EL (cell line): ENCODE measurements at regions not wholly inside any gene's neighbourhood (a gene's known extent, or its start where the extent isn't known, plus 50 kb on each side); places are given as distances from the start of the nearest gene placed in this dataset.

Experiments used
- DNase-seq: peaks from one replicate; pipeline ENCODE4 v3.0.0-alpha.2; 2016

DNA sequence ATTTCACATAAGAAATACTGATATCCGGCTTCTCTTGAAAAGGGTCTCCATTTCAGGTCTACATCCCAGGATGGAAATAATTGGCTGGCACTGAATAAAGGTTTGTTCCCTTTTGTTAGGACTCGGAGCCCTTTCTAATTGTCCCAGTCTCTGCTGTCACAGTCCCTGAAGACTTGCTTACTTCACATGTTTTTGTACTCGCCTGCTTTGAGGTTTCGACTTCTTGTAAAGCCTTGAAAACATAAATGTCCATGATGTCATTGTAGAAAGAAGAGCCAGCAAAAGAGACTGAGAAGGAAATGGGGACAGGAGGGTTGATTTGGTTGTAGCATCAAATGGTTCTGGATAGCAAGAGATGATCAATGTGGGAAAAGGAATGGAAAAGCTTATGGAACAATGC lies 963.4 kb upstream of the SEMA6D start:
- no peak for DNase-seq

DNA sequence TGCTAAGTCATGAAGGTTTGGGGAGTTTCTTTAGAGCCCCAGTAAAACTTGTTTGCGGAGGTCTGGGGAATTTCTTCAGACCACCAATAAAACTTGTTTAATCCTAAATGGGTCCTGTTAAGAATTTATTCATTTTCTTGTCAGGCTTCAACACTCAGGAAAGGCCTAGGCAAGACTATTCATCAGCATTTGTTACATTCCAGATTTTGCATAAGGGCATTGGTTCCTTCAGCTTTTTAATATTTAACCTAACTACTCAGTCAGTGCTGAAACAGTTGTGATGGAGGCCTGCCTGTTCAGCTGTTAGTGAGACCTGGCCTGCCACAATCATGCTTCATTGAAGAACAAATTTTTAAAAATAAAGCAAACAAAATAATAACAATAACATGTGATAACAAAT lies 954.2 kb upstream of the SEMA6D start:
- no peak for DNase-seq

DNA sequence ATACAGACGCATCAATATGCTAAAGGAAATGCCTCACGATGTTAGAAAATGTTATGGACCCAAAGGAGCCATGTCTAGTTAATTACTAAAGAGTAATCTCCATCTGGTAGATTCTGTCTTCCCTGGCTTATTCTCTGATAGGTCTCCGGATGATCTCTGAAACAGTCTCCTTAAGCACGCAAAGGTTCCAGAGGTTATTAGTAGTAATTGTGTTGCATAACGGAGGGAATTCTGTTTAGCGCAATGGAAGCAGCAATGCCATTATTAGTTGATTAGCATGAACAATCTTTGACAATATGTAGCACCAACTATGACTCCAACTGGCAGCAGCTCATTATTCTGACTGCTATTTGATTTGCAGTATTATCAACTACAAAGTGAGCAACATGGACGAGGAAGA lies 952.5 kb upstream of the SEMA6D start:
- DNase-seq: no peak

DNA sequence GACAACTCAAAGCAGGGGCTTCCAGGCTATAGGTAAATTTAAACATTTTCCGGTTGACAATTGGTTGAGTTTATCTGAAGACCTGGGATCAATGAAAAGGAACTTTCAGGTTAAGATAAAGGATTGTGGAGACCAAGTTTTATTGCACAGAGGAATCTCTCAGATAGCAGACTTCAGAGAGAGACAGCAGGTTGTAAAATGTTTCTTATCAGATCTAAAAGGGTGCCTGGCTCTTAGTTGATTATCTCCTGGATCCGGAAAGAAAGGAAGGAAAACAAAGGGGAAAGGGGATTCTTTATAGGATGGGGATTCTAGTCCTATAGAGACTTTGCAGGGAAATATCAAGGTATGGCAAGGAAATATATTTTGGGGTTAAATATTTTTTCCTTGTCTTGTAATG lies 951.3 kb upstream of the SEMA6D start:
- DNase-seq: no peak

DNA sequence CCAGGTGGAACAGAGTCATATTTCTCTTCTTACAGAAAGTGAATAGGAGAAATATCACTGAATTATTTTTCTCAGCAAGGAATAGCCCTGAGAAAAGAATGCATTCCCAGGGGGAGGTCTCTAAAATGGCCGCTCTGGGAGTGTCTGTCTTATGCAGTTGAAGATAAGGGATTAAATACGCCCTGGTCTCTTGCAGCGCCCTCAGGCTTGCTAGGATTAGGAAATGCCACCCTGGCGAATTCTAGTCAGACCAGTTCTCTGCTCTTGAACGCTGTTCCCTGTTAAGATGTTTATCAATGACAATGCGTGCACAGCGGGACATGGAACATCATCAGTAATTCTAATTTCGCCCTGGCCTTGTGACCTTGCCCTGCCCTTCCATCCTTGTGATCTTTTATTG lies 949.0 kb upstream of the SEMA6D start:
- no peak for DNase-seq

DNA sequence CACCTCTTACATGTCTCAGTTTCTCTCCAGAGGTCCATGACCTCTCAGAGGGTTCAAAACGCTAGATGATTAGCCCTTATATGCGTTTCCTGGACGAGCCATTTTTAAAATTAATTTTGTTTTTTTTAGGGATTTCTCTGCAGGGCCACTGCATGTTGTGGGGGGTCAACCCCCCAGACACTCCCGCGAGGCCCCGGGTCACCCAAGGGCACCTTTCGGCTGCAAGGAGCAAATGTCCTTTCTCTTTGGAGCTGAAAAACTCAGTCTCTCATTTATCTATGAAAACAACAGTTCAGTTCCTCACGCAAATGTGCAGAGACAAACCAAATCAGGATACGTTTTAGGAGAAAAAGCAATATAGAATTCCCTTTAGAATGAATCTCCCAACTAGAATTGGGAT lies 944.3 kb upstream of the SEMA6D start:
- DNase-seq: no peak

DNA sequence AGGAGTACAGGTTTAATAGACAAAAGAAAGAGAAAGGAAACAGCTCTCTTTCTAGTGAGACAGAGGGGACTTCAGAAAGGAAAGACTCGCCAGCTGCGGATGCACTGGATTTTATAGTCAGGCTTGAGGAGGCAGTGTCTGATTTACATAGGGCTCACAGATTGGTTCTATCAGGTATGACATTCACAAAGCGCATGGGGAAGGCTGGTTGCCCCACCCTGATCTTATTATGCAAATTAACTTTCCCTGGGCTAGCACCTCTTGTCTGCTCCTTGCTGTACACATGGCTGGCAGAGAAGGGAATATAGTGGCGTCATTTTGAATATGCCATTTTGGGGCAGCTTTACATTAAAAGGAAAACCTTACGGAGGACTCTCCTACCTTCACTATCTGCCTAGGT lies 938.4 kb upstream of the SEMA6D start:
- no peak for DNase-seq

DNA sequence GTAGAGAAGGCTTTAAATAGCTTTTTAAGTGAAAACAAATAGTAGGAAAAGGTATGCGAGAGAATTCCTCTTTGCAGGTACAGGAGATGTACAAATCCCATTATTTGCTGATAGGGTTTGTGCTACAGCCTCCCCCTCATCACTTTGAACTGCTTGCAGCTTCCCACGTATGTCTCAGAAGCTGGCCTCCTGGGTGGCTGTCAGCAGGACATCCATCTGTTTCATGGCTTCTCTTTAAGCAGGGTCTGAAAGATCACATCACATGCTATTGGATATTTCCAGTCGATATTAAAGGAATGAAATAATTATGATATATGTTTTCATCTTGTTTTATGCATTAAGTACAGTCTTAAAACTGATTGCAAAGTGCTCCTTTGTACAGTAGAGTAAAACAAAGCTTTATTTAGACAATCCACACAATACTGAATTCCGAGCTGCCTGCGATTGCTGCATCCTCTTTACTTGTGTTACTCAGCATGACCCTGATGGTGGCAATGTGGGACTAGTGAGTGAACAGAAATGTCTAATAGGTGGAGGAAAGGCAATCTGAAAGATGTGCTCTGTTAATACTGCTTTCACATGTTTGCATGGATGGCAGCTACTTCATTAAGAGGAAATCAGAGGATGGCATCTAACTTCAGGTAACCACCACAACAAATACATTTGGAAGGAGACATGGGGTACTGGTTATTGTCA lies 930.6 kb upstream of the SEMA6D start:
- DNase-seq: no peak

DNA sequence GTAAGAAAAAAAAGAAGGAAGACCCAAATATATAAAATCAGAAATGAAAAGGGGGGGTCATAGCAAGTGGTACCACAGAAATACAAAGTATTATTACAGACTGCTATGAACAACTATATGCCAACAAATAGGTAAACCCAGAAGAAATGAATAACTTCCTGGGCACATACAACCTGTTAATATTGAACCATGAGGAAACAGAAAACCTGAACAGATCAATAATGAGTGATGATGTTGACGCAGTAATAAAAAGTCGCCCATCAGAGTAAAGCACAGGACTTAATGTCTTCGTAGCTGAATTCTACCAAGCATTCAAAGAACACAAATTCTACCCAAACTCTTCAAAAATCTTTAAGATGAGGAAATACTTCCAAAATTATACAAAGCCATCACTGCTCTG lies 921.6 kb upstream of the SEMA6D start:
- DNase-seq: no peak

DNA sequence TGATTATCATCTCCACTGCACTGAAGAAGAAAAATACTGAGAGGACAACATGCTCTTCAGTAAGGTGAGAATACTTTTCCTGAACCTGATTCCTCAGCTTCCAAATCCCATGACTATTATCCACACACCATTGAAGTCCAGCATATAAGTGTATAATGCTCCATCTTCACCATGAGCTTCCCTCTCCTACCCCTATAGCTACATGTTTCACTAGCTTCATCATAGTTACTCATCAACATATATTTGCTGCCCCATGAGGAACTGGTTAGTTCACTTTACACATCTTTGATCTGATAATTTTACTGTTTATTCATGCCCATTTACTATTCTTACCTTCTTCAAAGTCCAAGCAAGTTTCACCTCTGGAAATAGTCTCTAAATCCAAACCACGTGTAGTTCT lies 908.5 kb upstream of the SEMA6D start:
- no peak for DNase-seq

DNA sequence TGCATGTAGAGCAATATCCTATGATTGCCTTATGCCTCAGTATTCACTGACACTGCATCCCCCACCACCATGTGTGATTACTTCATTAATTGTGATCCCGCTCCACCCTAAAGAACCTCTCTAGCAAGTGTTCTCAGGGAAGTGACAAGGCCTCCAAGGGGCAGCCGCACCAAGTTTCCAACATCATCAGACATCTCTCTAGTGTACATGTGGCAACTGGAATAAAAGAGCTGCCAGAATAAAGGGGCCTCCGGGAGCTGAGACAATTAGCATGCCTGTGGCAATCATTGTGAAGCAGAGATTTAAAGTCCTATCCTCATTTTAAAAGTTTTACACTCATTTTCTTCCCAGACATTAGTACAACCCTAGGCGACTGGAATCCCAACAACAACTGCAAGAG lies 902.1 kb upstream of the SEMA6D start:
- no peak for DNase-seq

DNA sequence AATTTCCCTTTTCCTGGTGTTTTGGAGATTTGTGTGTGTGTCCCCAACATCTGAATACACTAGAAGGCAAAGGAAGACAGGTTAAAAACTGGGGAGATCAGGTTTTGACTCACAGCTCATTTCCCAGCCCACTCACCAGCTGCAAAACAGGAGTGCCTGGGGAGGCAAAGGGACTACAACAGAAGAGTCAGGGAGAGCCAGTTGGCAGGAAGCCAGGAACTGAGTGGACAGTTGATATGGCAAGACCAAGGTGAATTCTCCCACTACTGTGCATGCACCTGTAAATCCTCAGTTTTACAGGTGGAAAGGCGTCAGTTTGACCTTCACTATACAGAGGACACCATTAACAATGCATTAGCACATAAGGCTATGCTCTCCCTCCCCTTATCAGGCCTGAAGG lies 901.5 kb upstream of the SEMA6D start:
- no peak for DNase-seq

DNA sequence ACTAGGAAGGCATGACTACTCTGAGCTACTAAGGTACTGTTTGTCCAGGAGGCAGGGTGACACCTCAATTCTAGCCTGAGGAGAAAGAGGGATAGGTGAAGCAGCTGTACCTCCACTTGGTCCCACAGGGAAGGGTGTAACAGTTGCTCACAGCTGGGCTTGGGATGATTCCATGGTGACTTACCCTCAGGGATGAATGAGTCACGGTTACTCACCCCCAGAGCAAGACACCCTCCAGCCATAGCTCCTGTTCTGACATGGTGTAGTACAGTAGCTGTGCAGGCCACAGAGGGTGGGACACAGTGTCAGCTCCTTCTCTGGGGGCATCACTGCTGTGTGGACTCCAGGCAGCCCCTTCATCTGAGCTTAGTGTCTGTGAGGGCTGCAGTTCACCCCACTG lies 868.6 kb upstream of the SEMA6D start:
- peak; percentile 0 for DNase-seq

DNA sequence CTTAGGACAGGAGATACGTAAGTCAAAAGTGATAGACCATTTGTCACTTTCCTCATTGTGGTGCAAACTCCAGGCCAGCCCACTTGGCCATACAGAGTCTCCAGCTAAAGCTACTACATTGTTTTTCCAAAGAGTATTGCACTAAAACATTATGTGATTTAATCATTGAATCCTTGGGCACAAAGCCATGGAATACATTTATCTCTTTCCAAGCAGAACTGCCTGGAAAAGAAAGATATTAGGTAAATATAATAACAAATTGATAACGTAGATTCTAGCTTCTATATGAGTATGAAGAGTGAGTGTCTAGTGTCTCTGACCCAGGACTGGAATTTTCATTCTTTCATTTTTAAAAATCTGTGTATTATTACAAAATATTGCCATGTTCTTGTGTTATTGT lies 863.7 kb upstream of the SEMA6D start:
- DNase-seq: no peak

DNA sequence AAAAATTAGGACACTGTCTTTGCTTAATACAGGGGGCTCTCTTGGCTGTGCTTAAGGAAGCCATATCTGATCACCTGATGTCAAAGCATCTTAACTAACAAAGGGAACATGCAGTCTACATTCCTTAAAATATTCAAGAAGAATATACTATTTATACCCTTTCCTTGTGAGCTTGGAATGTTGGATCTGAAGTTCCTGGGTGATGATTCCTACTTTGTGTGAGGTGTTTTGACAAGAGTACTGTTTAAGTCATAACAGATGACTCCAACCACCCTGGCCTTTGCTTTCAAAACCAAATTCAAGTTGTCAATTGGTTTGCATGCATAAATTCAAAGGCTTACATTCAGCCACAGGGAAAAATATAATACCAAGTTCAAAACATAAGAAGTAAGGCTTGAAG lies 862.7 kb upstream of the SEMA6D start:
- no peak for DNase-seq

DNA sequence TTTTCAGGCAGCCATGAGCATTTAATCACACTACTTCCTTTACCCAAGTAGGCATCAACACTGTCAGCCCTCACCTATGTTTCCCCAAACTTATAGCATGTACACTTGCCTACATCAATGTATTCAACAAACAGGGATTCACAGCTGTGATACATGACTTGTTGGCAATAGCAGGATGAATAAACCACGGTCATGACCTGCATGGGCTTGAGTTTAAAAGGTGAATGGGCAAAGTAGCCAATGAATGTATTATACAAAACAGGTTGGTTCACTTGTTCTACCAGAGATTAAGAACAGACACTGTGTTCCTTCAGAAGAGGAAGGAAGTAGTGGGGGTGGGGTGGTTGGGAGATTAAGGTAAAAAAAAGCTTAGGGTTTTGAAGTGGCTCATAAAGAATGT lies 861.9 kb upstream of the SEMA6D start:
- no peak for DNase-seq

DNA sequence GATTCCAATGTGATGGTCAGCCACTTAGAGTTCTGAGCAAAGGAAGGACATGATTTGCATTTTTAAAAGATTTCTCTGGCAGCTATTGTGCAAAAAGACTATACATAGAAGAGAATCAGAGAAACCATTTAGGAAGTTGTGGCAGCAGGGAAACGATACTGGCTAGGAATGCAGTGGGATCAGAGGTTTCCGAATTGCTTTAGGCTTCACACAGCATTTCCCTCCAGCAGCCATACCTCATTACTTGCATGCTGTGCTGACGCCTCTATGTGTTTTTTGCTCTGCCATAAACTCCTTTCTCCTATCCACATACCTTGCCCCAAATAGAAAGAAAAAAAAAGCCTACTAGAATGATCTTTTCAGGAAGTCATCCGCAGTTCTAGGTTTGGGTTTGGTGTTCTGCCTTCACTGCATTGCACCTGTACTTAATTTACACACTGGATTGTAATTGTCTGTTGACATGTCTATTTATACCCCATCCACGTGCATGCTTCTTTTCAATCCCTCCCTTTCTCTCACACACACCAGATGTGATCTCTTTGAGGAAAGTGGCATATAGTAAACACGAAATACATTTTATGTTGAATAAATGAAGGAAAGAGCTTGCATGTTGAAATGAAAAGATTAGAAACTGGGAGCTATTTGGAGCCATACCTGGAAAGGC lies 860.3 kb upstream of the SEMA6D start:
- no peak for DNase-seq

DNA sequence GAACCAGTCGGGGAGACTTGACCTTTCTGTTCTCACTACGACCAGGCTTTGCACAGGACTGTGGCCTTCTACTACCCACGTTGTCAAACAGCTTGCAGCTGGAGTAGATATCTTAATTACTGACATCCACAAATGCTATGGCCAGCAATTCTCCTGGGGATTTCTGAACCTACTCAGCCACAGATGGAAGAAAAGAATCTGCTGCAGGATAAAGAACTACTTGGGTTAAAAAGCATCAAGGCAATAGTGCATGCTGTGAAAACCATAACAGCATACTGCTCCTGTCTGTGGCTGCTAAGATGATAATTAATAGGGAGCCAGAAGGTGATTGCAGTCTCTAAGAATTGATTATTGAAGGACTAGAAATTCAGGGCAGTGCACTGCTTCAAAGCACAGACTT lies 859.2 kb upstream of the SEMA6D start:
- DNase-seq: no peak

DNA sequence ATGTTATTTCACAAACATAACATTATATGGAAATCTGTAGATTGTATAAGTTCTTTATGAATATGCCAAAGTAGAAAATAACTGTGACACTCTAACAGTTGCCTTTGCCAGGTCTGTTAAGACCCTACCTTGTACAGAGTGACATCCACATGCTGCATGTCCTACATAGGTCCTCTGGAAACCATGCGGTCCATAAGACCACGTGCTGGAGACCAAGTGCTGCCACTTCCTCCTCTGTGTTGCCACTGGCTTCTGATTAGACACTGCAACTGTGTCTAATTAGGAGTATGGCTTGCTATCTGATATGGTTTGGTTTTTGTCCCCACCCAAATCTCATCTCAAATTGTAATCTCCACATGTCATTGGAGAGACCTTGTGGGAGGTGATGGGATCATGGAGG lies 855.5 kb upstream of the SEMA6D start:
- DNase-seq: no peak

DNA sequence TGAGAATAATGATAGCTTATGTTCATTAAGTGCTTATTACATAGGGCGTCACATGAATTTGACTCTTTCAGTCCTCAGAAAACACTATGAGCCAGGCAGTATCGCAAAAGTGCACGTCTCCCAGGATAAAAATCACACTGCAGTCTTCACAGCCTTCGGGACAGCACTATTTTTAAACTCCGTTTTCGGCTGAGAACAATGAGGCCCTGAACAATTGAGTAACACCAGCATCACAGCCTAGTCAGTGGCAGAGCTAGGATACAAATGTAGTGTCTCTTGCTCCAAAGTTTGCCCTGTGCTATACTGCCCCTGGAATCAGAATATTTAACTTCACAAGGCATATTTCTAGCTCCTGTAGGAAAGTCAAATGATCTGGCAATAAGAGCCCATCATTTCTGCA lies 852.1 kb upstream of the SEMA6D start:
- DNase-seq: no peak

DNA sequence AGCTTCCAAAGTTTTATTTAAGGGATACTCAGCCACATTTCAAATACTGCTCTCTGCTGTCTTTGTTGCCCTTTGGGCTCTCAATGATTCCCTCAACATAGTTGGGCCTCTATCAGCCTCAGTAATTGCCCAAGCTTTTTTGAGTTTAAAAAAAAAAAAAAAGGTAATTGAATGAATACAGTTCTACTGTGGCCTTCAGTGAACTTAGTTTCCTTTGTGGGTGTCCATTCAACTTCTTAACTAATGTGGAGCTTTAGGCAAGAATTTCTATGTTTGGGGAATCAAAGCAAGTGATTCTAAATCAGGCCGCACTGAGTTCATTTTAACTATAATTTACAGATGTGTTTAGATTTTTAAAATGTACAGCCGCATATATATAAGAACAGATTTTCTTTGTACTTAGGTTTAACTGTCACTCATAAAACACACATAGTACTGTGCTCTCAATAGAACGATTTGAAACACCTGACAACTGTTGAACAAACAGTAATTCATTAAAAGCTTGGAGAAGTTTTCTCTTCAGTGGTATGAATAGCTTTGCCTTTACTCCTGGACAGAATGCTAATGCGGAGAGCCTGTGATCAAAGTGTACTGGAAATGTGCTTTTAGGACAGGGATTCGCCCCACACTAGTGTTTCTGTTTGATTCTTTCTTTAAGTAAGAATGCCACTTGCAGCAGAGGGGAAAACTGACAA lies 844.9 kb upstream of the SEMA6D start:
- DNase-seq: no peak

DNA sequence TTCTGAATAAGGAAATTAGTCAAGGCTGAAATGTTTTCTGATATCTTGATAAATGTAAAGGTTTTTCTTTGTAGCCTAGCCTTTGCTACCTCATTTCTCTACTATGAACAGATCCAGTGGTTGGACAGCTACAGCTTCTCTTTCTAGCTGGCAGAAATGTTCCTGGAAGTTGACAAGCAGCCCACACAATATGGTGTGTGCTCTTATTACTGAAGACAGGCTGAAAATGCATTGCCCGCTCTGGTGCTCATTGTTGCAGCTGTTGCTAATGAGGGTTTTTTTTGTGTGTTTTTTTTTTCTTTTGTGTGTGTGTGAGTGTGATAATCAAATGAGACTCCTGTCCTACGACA lies 844.3 kb upstream of the SEMA6D start:
- no peak for DNase-seq

DNA sequence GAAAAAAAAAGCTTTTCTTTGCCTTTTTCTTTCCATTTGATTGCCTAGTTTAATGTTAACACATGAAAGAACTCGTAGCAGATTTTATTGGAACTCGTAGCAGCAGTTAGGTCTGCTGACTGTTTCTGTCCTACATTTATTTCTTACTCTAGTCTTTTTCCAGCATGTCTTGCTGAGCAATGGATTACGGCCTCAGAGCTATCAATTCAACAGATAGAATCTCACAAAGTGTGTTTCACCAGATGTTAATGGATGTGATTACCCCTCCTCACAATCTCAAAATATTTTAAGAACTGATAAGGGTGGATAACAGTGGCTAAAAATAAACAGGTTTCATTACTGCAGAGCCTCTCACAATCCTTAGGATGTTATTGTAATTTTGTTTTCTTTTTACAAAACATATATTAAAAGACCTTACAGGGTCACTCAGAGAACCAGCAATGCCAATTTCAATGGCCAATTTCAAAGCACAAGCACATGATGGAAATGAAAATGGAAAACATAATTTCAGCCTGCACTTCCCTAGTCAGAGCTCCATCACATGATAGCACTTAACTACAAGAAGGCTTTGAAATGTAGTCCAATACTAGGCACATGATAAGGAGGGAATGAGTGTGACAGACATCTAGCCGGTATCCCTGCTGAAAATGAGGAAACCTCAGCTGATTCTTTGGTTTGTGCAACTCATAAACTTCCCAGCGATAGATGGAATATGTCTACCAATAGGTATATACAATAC lies 838.1 kb upstream of the SEMA6D start:
- DNase-seq: no peak

DNA sequence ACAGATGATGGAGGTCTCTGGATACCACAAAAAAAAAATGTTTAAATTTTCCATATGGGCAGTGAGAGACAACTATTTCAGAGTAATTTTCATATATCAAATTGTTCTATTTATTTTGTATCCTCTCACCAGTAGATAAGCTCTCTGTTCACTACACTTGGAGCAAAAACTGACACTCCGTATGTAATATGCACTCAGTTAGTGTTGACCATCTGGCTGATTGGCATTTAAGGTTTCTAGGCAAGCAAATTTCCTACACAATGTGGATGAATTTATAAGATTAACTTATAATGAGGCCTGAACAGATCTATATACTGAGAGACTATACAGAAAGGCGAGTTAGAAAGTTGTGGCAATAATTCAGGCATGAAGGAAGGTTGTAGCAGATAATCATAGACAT lies 836.5 kb upstream of the SEMA6D start:
- DNase-seq: no peak
